KOPT-K1 (cell line): ENCODE measurements at regions not wholly inside any gene's neighbourhood (a gene's known extent, or its start where the extent isn't known, plus 50 kb on each side); places are given as distances from the start of the nearest gene placed in this dataset.
"Not testable (repeated sequence)": the region's sequence is repeated elsewhere in the genome, so short reads cannot be mapped to it uniquely, and the experiment has no call there.

Experiments used
- H3K27ac ChIP-seq: fragments of 200-600 bp; sonication (generic); 2 replicates; pipeline ENCODE4 v1.5.1; 2016; ENCODE audit warnings: antibody characterized with exemption, mild to moderate bottlenecking, low read depth, low read length; ENCODE audit not compliant: poor library complexity, severe bottlenecking
- H3K36me3 ChIP-seq: fragments of 200-600 bp; sonication (generic); 2 replicates; pipeline ENCODE4 v1.5.1; 2017; ENCODE audit warnings: antibody characterized with exemption, mild to moderate bottlenecking, low read length, moderate library complexity; ENCODE audit not compliant: insufficient read depth
- H3K9me3 ChIP-seq: fragments of 200-600 bp; sonication (generic); 2 replicates; pipeline ENCODE4 v1.5.1; 2017; ENCODE audit warnings: antibody characterized with exemption, low read length, mild to moderate bottlenecking; ENCODE audit not compliant: insufficient read depth, poor library complexity, severe bottlenecking

- H3K36me3 ChIP-seq: no peaks in the 10 kb centered on the region
These were observed 1026.3 kb downstream of the CDH9 start for GRCh38 chr5:26012078-26012477.

GRCh38 chr5:26009742-26010141, 1028.6 kb downstream of the CDH9 start:
- no peak overlapping the region for H3K27ac ChIP-seq
- no peaks in the 10 kb centered on the region for H3K9me3 ChIP-seq
- H3K36me3 ChIP-seq: no peaks in the 10 kb centered on the region

More at GRCh38 chr5:26012078-26012477, 1026.3 kb downstream of the CDH9 start:
- no peak overlapping the region for H3K27ac ChIP-seq
- no peaks in the 10 kb centered on the region for H3K9me3 ChIP-seq

GRCh38 chr5:26003966-26004365, 1034.4 kb downstream of the CDH9 start:
- no peak overlapping the region for H3K27ac ChIP-seq
- no peaks in the 10 kb centered on the region for H3K9me3 ChIP-seq
- no peaks in the 10 kb centered on the region for H3K36me3 ChIP-seq

- Histone ChIP-seq H3K9me3 (no peaks in the 10 kb centered on the region), H3K27ac (no peak overlapping the region), H3K36me3 (no peaks in the 10 kb centered on the region)
These were observed 1043.2 kb downstream of the CDH9 start for GRCh38 chr5:25995209-25995608.

GRCh38 chr5:25993701-25994100, 1044.7 kb downstream of the CDH9 start:
- Histone ChIP-seq H3K9me3 (no peaks in the 10 kb centered on the region), H3K27ac (no peak overlapping the region)

GRCh38 chr5:25991639-25992038, 1046.7 kb downstream of the CDH9 start:
- Histone ChIP-seq H3K9me3 (no peaks in the 10 kb centered on the region), H3K27ac (no peak overlapping the region), H3K36me3 (no peaks in the 10 kb centered on the region)

More at GRCh38 chr5:25993701-25994100, 1044.7 kb downstream of the CDH9 start:
- no peaks in the 10 kb centered on the region for H3K36me3 ChIP-seq

- H3K36me3 ChIP-seq: no peaks in the 10 kb centered on the region
- H3K27ac ChIP-seq: no peak overlapping the region
- H3K9me3 ChIP-seq: no peaks in the 10 kb centered on the region
These were observed 1047.6 kb downstream of the CDH9 start for GRCh38 chr5:25990771-25991170.

GRCh38 chr5:25979086-25979485, 1059.3 kb downstream of the CDH9 start:
- H3K36me3 ChIP-seq: no peaks in the 10 kb centered on the region
- H3K9me3 ChIP-seq: no peaks in the 10 kb centered on the region
- H3K27ac ChIP-seq: no peak overlapping the region

GRCh38 chr5:25975885-25976284, 1062.5 kb downstream of the CDH9 start:
- Histone ChIP-seq H3K27ac (no peak overlapping the region), H3K9me3 (no peaks in the 10 kb centered on the region), H3K36me3 (no peaks in the 10 kb centered on the region)

GRCh38 chr5:25974451-25974850, 1063.9 kb downstream of the CDH9 start:
- H3K9me3 ChIP-seq: no peaks in the 10 kb centered on the region
- no peaks in the 10 kb centered on the region for H3K36me3 ChIP-seq

GRCh38 chr5:25970906-25971489, 1067.4 kb downstream of the CDH9 start:
- Histone ChIP-seq H3K9me3 (no peaks in the 10 kb centered on the region), H3K36me3 (no peaks in the 10 kb centered on the region), H3K27ac (no peak overlapping the region)

More at GRCh38 chr5:25974451-25974850, 1063.9 kb downstream of the CDH9 start:
- H3K27ac ChIP-seq: no peak overlapping the region

GRCh38 chr5:25969042-25969441, 1069.3 kb downstream of the CDH9 start:
- H3K36me3 ChIP-seq, H3K9me3 ChIP-seq, H3K27ac ChIP-seq: not testable (repeated sequence)

- Histone ChIP-seq H3K27ac (no peak overlapping the region), H3K36me3 (no peaks in the 10 kb centered on the region), H3K9me3 (no peaks in the 10 kb centered on the region)
These were observed 1074.4 kb downstream of the CDH9 start for GRCh38 chr5:25964009-25964372.

GRCh38 chr5:25963251-25964008, 1075.0 kb downstream of the CDH9 start:
- Histone ChIP-seq H3K36me3 (no peaks in the 10 kb centered on the region), H3K9me3 (no peaks in the 10 kb centered on the region), H3K27ac (no peak overlapping the region)

- H3K9me3 ChIP-seq: no peaks in the 10 kb centered on the region
- H3K36me3 ChIP-seq: no peaks in the 10 kb centered on the region
- H3K27ac ChIP-seq: no peak overlapping the region
These were observed 1083.0 kb downstream of the CDH9 start for GRCh38 chr5:25955337-25955736.

GRCh38 chr5:25950681-25951080, 1087.7 kb downstream of the CDH9 start:
- Histone ChIP-seq H3K27ac (no peak overlapping the region), H3K9me3 (no peaks in the 10 kb centered on the region), H3K36me3 (no peaks in the 10 kb centered on the region)
